Fibroblast of skin of right quadriceps (primary cell): ENCODE measurements at regions not wholly inside any gene's neighbourhood (a gene's known extent, or its start where the extent isn't known, plus 50 kb on each side); places are given as distances from the start of the nearest gene placed in this dataset.

Source experiments
- DNase-seq: peaks from one replicate; pipeline ENCODE4 v3.0.0-alpha.2; 2013

- DNase-seq = no peak
Measured at GRCh38 chr20:24819331-24819965, 129.6 kb upstream of the CST7 start.

- no peak for DNase-seq
Measured at GRCh38 chr20:24820345-24820744, 128.7 kb upstream of the CST7 start.

GRCh38 chr20:24821391-24821790 lies 127.7 kb upstream of the CST7 start:
- no peak for DNase-seq

- DNase-seq = no peak
Measured at GRCh38 chr20:24823176-24823784, 125.8 kb upstream of the CST7 start.

GRCh38 chr20:24823989-24824693 lies 124.9 kb upstream of the CST7 start:
- no peak for DNase-seq

GRCh38 chr20:24825591-24825990 lies 123.5 kb upstream of the CST7 start:
- no peak for DNase-seq

GRCh38 chr20:24827603-24828295 lies 121.3 kb upstream of the CST7 start:
- no peak for DNase-seq

GRCh38 chr20:24828992-24829648 lies 119.9 kb upstream of the CST7 start:
- no peak for DNase-seq

- DNase-seq = no peak
Measured at GRCh38 chr20:24829649-24830370, 119.3 kb upstream of the CST7 start.

GRCh38 chr20:24830649-24831048 lies 118.4 kb upstream of the CST7 start:
- DNase-seq = no peak

GRCh38 chr20:24831232-24831631 lies 117.8 kb upstream of the CST7 start:
- DNase-seq = no peak

- DNase-seq = no peak
Measured at GRCh38 chr20:24832518-24832917, 116.6 kb upstream of the CST7 start.

GRCh38 chr20:24833592-24833991 lies 115.5 kb upstream of the CST7 start:
- no peak for DNase-seq

- no peak for DNase-seq
Measured at GRCh38 chr20:24834310-24834709, 114.8 kb upstream of the CST7 start.

- DNase-seq = no peak
Measured at GRCh38 chr20:24835195-24835594, 113.9 kb upstream of the CST7 start.

GRCh38 chr20:24836041-24836533 lies 113.0 kb upstream of the CST7 start:
- no peak for DNase-seq

GRCh38 chr20:24836661-24837299 lies 112.3 kb upstream of the CST7 start:
- DNase-seq = no peak

- DNase-seq = peak; percentile 77
Measured at GRCh38 chr20:24837781-24838450, 111.2 kb upstream of the CST7 start.

GRCh38 chr20:24838546-24839535 lies 110.2 kb upstream of the CST7 start:
- DNase-seq = peak; percentile 88
